ENCODE measurements at regions not wholly inside any gene's neighbourhood (a gene's known extent, or its start where the extent isn't known, plus 50 kb on each side); places are given as distances from the start of the nearest gene placed in this dataset.

GRCh38 chr19:31717269-31717923 lies 368.2 kb upstream of the TSHZ3 start:
- DNase-seq, result no peak

GRCh38 chr19:31718032-31718431 lies 368.8 kb upstream of the TSHZ3 start:
- DNase-seq, result no peak

- no peak for DNase-seq
Observed at GRCh38 chr19:31718898-31719297, 369.7 kb upstream of the TSHZ3 start.

- no peak for DNase-seq
Observed at GRCh38 chr19:31723101-31723500, 373.9 kb upstream of the TSHZ3 start.

GRCh38 chr19:31725051-31725450 lies 375.8 kb upstream of the TSHZ3 start:
- no peak for DNase-seq

GRCh38 chr19:31727536-31727935 lies 378.3 kb upstream of the TSHZ3 start:
- no peak for DNase-seq

- no peak for DNase-seq
Observed at GRCh38 chr19:31730270-31730669, 381.0 kb upstream of the TSHZ3 start.

- no peak for DNase-seq
Observed at GRCh38 chr19:31733591-31733990, 384.4 kb upstream of the TSHZ3 start.

- DNase-seq, result no peak
Observed at GRCh38 chr19:31742249-31742648, 393.0 kb upstream of the TSHZ3 start.

- no peak for DNase-seq
Observed at GRCh38 chr19:31745731-31746130, 396.5 kb upstream of the TSHZ3 start.

- no peak for DNase-seq
Observed at GRCh38 chr19:31749231-31749630, 400.0 kb upstream of the TSHZ3 start.

GRCh38 chr19:31759359-31759758 lies 410.1 kb upstream of the TSHZ3 start:
- DNase-seq, result no peak

GRCh38 chr19:31761281-31761913 lies 412.2 kb upstream of the TSHZ3 start:
- no peak for DNase-seq

GRCh38 chr19:31770223-31770622 lies 421.0 kb upstream of the TSHZ3 start:
- no peak for DNase-seq

- no peak for DNase-seq
Observed at GRCh38 chr19:31772915-31773314, 423.7 kb upstream of the TSHZ3 start.

- DNase-seq, result no peak
Observed at GRCh38 chr19:31781542-31781941, 432.3 kb upstream of the TSHZ3 start.

- DNase-seq, result no peak
Observed at GRCh38 chr19:31783592-31783991, 434.4 kb upstream of the TSHZ3 start.

GRCh38 chr19:31784671-31785101 lies 435.4 kb upstream of the TSHZ3 start:
- DNase-seq, result no peak

GRCh38 chr19:31801611-31802010 lies 452.4 kb upstream of the TSHZ3 start:
- no peak for DNase-seq

GRCh38 chr19:31803835-31804446 lies 454.7 kb upstream of the TSHZ3 start:
- no peak for DNase-seq

GRCh38 chr19:31804668-31805067 lies 455.4 kb upstream of the TSHZ3 start:
- DNase-seq, result no peak

GRCh38 chr19:31810536-31811109 lies 461.4 kb upstream of the TSHZ3 start:
- DNase-seq, result no peak

GRCh38 chr19:31817971-31818797 lies 468.9 kb upstream of the TSHZ3 start:
- no peak for DNase-seq

Data from hematopoietic multipotent progenitor cell treated with erythropoietin and hydrocortisone succinate and interleukin-3 and kit ligand, for 8 days (in vitro differentiated cells).